GM12873 (cell line): ENCODE measurements at regions not wholly inside any gene's neighbourhood (a gene's known extent, or its start where the extent isn't known, plus 50 kb on each side); places are given as distances from the start of the nearest gene placed in this dataset.

Source experiments
- CTCF ChIP-seq: IDR thresholded peaks from 2 replicates; pipeline ENCODE4 v1.5.1; 2012; ENCODE audit warnings: low read depth, mild to moderate bottlenecking, moderate library complexity, low read length, control low read depth; ENCODE audit not compliant: insufficient read depth; ENCODE audit errors: missing control alignments

- TF ChIP-seq CTCF = no peak
These were observed 308.5 kb upstream of the POU3F2 start for GRCh38 chr6:98525860-98526259.

- no peak for TF ChIP-seq CTCF
These were observed 307.9 kb upstream of the POU3F2 start for GRCh38 chr6:98526465-98526864.

GRCh38 chr6:98529364-98529763 is 305.0 kb upstream of the POU3F2 start:
- no peak for TF ChIP-seq CTCF

GRCh38 chr6:98530732-98531131 is 303.6 kb upstream of the POU3F2 start:
- no peak for TF ChIP-seq CTCF

GRCh38 chr6:98532004-98532403 is 302.4 kb upstream of the POU3F2 start:
- no peak for TF ChIP-seq CTCF

- peak; percentile 13 for TF ChIP-seq CTCF
These were observed 294.6 kb upstream of the POU3F2 start for GRCh38 chr6:98539741-98540140.

GRCh38 chr6:98546376-98546775 is 288.0 kb upstream of the POU3F2 start:
- TF ChIP-seq CTCF = no peak
